Neural progenitor cell (in vitro differentiated cells): ENCODE measurements at regions not wholly inside any gene's neighbourhood (a gene's known extent, or its start where the extent isn't known, plus 50 kb on each side); places are given as distances from the start of the nearest gene placed in this dataset.
A peak's percentile ranks its signal among the peaks of the same experiment; 100 is the strongest.

Experiments
- DNase-seq: peaks from one replicate; pipeline ENCODE4 v3.0.0-alpha.2; 2016; ENCODE audit warnings: low spot score
- H2AFZ ChIP-seq: fragments of 200-600 bp; sonication (generic); replicated peaks from 2 replicates; pipeline ENCODE4 v1.6.1; 2016; ENCODE audit warnings: antibody characterized with exemption
- H3F3A ChIP-seq: fragments of 200-600 bp; sonication (generic); 2 replicates; pipeline ENCODE4 v1.6.1; 2016; ENCODE audit warnings: antibody characterized with exemption, low read depth
- H3K27ac ChIP-seq: fragments of 200-600 bp; sonication (generic); 2 replicates; pipeline ENCODE4 v1.5.1; 2016; ENCODE audit warnings: mild to moderate bottlenecking
- H3K27me3 ChIP-seq: fragments of 200-600 bp; sonication (generic); 2 replicates; pipeline ENCODE4 v1.6.1; 2016; ENCODE audit warnings: mild to moderate bottlenecking, moderate library complexity
- H3K36me3 ChIP-seq: fragments of 200-600 bp; sonication (generic); 2 replicates; pipeline ENCODE4 v1.5.1; 2016
- H3K4me1 ChIP-seq: fragments of 200-600 bp; sonication (generic); 2 replicates; pipeline ENCODE4 v1.6.1; 2016; ENCODE audit warnings: mixed run types
- H3K4me2 ChIP-seq: fragments of 200-600 bp; sonication (generic); 2 replicates; pipeline ENCODE4 v1.6.1; 2016
- H3K4me3 ChIP-seq: fragments of 200-600 bp; sonication (generic); 2 replicates; pipeline ENCODE4 v1.5.1; 2016
- H3K79me2 ChIP-seq: fragments of 200-600 bp; sonication (generic); 2 replicates; pipeline ENCODE4 v1.6.1; 2016; ENCODE audit warnings: low read depth
- H3K9ac ChIP-seq: fragments of 200-600 bp; sonication (generic); 2 replicates; pipeline ENCODE4 v1.6.1; 2016
- H3K9me3 ChIP-seq: fragments of 200-600 bp; sonication (generic); 2 replicates; pipeline ENCODE4 v1.5.1; 2016; ENCODE audit warnings: low read depth
- H4K20me1 ChIP-seq: fragments of 200-600 bp; sonication (generic); 2 replicates; pipeline ENCODE4 v1.6.1; 2016; ENCODE audit warnings: low read depth
- H3K27ac Mint-ChIP-seq: 3 replicates; pipeline ENCODE4 v1.8.0; 2021; ENCODE audit warnings: mixed read lengths
- H3K27me3 Mint-ChIP-seq: 2 replicates; pipeline ENCODE4 v1.8.0; 2022; ENCODE audit warnings: low read depth, mild to moderate bottlenecking, inconsistent platforms, moderate library complexity, mixed read lengths; ENCODE audit not compliant: insufficient read depth
- H3K36me3 Mint-ChIP-seq: 3 replicates; pipeline ENCODE4 v1.8.0; 2021; ENCODE audit warnings: mixed read lengths
- H3K4me1 Mint-ChIP-seq: 3 replicates; pipeline ENCODE4 v1.8.0; 2021; ENCODE audit warnings: mixed read lengths
- H3K4me3 Mint-ChIP-seq: 3 replicates; pipeline ENCODE4 v1.8.0; 2021; ENCODE audit warnings: mild to moderate bottlenecking, moderate library complexity, mixed read lengths
- H3K9me3 Mint-ChIP-seq: 3 replicates; pipeline ENCODE4 v1.8.0; 2020; ENCODE audit warnings: mixed read lengths
- EZH2 ChIP-seq: fragments of 200-600 bp; sonication (generic); IDR thresholded peaks from 2 replicates; pipeline ENCODE4 v1.6.1; 2017; ENCODE audit warnings: antibody characterized with exemption, mild to moderate bottlenecking, moderate library complexity
- EZH2phosphoT487 ChIP-seq: fragments of 200-600 bp; sonication (generic); IDR thresholded peaks from 2 replicates; pipeline ENCODE4 v1.6.1; 2017; ENCODE audit warnings: antibody characterized with exemption
- TF ChIP-seq, protein P1 (sequence below): fragments of 200-600 bp; sonication (generic); IDR thresholded peaks from 2 replicates; pipeline ENCODE4 v1.5.1; 2017; ENCODE audit warnings: antibody characterized with exemption, mild to moderate bottlenecking

- H3K27ac Mint-ChIP-seq, result no peak overlapping the region
- Histone ChIP-seq H3K79me2 (no peaks in the 10 kb centered on the region), H2AFZ (no peak overlapping the region), H3K9me3 (no peaks in the 10 kb centered on the region), H3K27ac (no peak overlapping the region), H4K20me1 (no peaks in the 10 kb centered on the region), H3F3A (no peaks in the 10 kb centered on the region), H3K4me2 (no peak overlapping the region), H3K4me1 (no peaks in the 10 kb centered on the region), H3K4me3 (no peak overlapping the region), H3K36me3 (no peaks in the 10 kb centered on the region), H3K27me3 (no peaks in the 10 kb centered on the region), H3K9ac (no peak overlapping the region)
- no peaks in the 10 kb centered on the region for H3K4me1 Mint-ChIP-seq
- DNase-seq, result no peak
- no peaks in the 10 kb centered on the region for H3K27me3 Mint-ChIP-seq
- H3K36me3 Mint-ChIP-seq, result no peaks in the 10 kb centered on the region
- no peaks in the 10 kb centered on the region for H3K9me3 Mint-ChIP-seq
- TF ChIP-seq, protein P1, sequence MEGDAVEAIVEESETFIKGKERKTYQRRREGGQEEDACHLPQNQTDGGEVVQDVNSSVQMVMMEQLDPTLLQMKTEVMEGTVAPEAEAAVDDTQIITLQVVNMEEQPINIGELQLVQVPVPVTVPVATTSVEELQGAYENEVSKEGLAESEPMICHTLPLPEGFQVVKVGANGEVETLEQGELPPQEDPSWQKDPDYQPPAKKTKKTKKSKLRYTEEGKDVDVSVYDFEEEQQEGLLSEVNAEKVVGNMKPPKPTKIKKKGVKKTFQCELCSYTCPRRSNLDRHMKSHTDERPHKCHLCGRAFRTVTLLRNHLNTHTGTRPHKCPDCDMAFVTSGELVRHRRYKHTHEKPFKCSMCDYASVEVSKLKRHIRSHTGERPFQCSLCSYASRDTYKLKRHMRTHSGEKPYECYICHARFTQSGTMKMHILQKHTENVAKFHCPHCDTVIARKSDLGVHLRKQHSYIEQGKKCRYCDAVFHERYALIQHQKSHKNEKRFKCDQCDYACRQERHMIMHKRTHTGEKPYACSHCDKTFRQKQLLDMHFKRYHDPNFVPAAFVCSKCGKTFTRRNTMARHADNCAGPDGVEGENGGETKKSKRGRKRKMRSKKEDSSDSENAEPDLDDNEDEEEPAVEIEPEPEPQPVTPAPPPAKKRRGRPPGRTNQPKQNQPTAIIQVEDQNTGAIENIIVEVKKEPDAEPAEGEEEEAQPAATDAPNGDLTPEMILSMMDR, result no peak
- TF ChIP-seq EZH2, result no peak
- TF ChIP-seq EZH2phosphoT487, result no peak
- H3K4me3 Mint-ChIP-seq, result no peak overlapping the region
Measured at GRCh38 chrX:112577146-112577545, 102.6 kb downstream of the LHFPL1 start.

DNA sequence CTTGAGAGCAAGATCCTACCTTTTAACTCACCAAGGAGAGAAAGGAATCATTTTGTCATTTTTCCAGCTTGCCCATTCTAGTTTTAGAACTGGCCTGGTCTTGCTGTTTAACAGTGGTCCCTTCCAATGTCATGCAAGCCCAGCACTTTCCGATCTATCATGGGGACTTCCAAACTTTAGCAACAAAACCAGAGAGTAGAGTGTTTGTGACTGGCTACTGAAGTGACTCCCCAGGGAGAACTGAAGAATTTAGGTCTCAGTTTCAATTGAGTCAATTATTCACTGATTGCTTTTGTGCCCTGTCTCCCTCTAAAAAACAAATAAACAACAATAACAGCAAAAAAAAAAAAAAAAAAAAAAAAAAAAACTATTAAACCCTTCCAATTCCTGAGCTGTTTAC lies 108.3 kb downstream of the LHFPL1 start:
- no peak overlapping the region for H3K4me3 Mint-ChIP-seq

GRCh38 chrX:112555831-112556230 lies 123.9 kb downstream of the LHFPL1 start:
- Histone ChIP-seq H3K9ac (no peak overlapping the region), H3K4me1 (no peaks in the 10 kb centered on the region), H3K4me3 (no peak overlapping the region), H3K4me2 (no peak overlapping the region), H3K79me2 (no peaks in the 10 kb centered on the region), H3K27me3 (no peaks in the 10 kb centered on the region), H4K20me1 (no peaks in the 10 kb centered on the region), H3K9me3 (no peaks in the 10 kb centered on the region), H3K36me3 (no peaks in the 10 kb centered on the region), H3F3A (no peaks in the 10 kb centered on the region), H2AFZ (no peak overlapping the region), H3K27ac (no peak overlapping the region)
- no peaks in the 10 kb centered on the region for H3K9me3 Mint-ChIP-seq
- DNase-seq, result no peak
- H3K4me3 Mint-ChIP-seq, result no peak overlapping the region
- no peaks in the 10 kb centered on the region for H3K27me3 Mint-ChIP-seq
- no peaks in the 10 kb centered on the region for H3K36me3 Mint-ChIP-seq
- H3K4me1 Mint-ChIP-seq, result no peaks in the 10 kb centered on the region
- H3K27ac Mint-ChIP-seq, result no peak overlapping the region
- TF ChIP-seq, protein P1, result no peak
- TF ChIP-seq EZH2 (no peak), EZH2phosphoT487 (no peak)

More for the DNA sequence above, 108.3 kb downstream of the LHFPL1 start:
- Histone ChIP-seq H3K27ac (no peak overlapping the region), H3K79me2 (no peaks in the 10 kb centered on the region), H3K36me3 (no peaks in the 10 kb centered on the region), H2AFZ (peak overlapping the region; percentile 2), H3K4me3 (no peak overlapping the region), H3K4me1 (no peaks in the 10 kb centered on the region), H3K4me2 (no peak overlapping the region), H4K20me1 (no peaks in the 10 kb centered on the region), H3K9ac (no peak overlapping the region), H3F3A (no peaks in the 10 kb centered on the region), H3K27me3 (no peaks in the 10 kb centered on the region), H3K9me3 (no peaks in the 10 kb centered on the region)
- DNase-seq, result no peak
- Mint-ChIP-seq H3K27me3 (no peaks in the 10 kb centered on the region), H3K36me3 (no peaks in the 10 kb centered on the region), H3K27ac (no peak overlapping the region), H3K4me1 (no peaks in the 10 kb centered on the region), H3K9me3 (no peaks in the 10 kb centered on the region)
- TF ChIP-seq EZH2, result no peak

GRCh38 chrX:112545051-112545450 lies 134.7 kb downstream of the LHFPL1 start:
- Histone ChIP-seq H3K9ac (no peak overlapping the region), H3K4me1 (peaks cover 7% of the 10 kb centered on the region), H3K36me3 (no peaks in the 10 kb centered on the region), H4K20me1 (no peaks in the 10 kb centered on the region), H3F3A (no peaks in the 10 kb centered on the region), H3K4me2 (no peak overlapping the region), H3K9me3 (no peaks in the 10 kb centered on the region), H2AFZ (no peak overlapping the region), H3K27ac (no peak overlapping the region), H3K27me3 (no peaks in the 10 kb centered on the region), H3K79me2 (no peaks in the 10 kb centered on the region), H3K4me3 (no peak overlapping the region)
- Mint-ChIP-seq H3K36me3 (no peaks in the 10 kb centered on the region), H3K27ac (no peak overlapping the region), H3K4me1 (no peaks in the 10 kb centered on the region), H3K27me3 (no peaks in the 10 kb centered on the region), H3K4me3 (no peak overlapping the region), H3K9me3 (no peaks in the 10 kb centered on the region)
- no peak for DNase-seq
- no peak for TF ChIP-seq EZH2phosphoT487
- TF ChIP-seq, protein P1, result no peak
- no peak for TF ChIP-seq EZH2
